NCI-H2107 (cell line): ENCODE measurements at regions not wholly inside any gene's neighbourhood (a gene's known extent, or its start where the extent isn't known, plus 50 kb on each side); places are given as distances from the start of the nearest gene placed in this dataset.
"Not testable (repeated sequence)": the region's sequence is repeated elsewhere in the genome, so short reads cannot be mapped to it uniquely, and the experiment has no call there.

Source experiments
- DNase-seq: peaks from one replicate; lab custom pipeline; 2025; lab: John Stamatoyannopoulos, UW

- no peak for DNase-seq
Measured at GRCh38 chr4:85165808-85166207, 199.3 kb upstream of the WDFY3 start.

GRCh38 chr4:85166318-85166717 lies 199.8 kb upstream of the WDFY3 start:
- no peak for DNase-seq

GRCh38 chr4:85168234-85168834 lies 201.8 kb upstream of the WDFY3 start:
- DNase-seq, result no peak

GRCh38 chr4:85170241-85170640 lies 203.8 kb upstream of the WDFY3 start:
- DNase-seq, result no peak

GRCh38 chr4:85175190-85175589 lies 208.7 kb upstream of the WDFY3 start:
- no peak for DNase-seq

- DNase-seq, result no peak
Measured at GRCh38 chr4:85177092-85177491, 210.6 kb upstream of the WDFY3 start.

- DNase-seq, result no peak
Measured at GRCh38 chr4:85177679-85178078, 211.2 kb upstream of the WDFY3 start.

GRCh38 chr4:85180533-85180932 lies 214.0 kb upstream of the WDFY3 start:
- no peak for DNase-seq

GRCh38 chr4:85187106-85187505 lies 220.6 kb upstream of the WDFY3 start:
- no peak for DNase-seq

- not testable (repeated sequence) for DNase-seq
Measured at GRCh38 chr4:85196015-85196414, 229.5 kb upstream of the WDFY3 start.

- no peak for DNase-seq
Measured at GRCh38 chr4:85200106-85200505, 233.6 kb upstream of the WDFY3 start.

- no peak for DNase-seq
Measured at GRCh38 chr4:85209161-85209560, 242.7 kb upstream of the WDFY3 start.

- no peak for DNase-seq
Measured at GRCh38 chr4:85210353-85210752, 243.9 kb upstream of the WDFY3 start.

- not testable (repeated sequence) for DNase-seq
Measured at GRCh38 chr4:85216571-85216970, 250.1 kb upstream of the WDFY3 start.

GRCh38 chr4:85218756-85219155 lies 252.3 kb upstream of the WDFY3 start:
- no peak for DNase-seq

- no peak for DNase-seq
Measured at GRCh38 chr4:85221606-85222005, 253.3 kb upstream of the ARHGAP24 start.

- no peak for DNase-seq
Measured at GRCh38 chr4:85222561-85222960, 252.4 kb upstream of the ARHGAP24 start.

- no peak for DNase-seq
Measured at GRCh38 chr4:85228264-85228663, 246.7 kb upstream of the ARHGAP24 start.

GRCh38 chr4:85233516-85233915 lies 241.4 kb upstream of the ARHGAP24 start:
- DNase-seq, result no peak

GRCh38 chr4:85243857-85244256 lies 231.1 kb upstream of the ARHGAP24 start:
- no peak for DNase-seq

- DNase-seq, result no peak
Measured at GRCh38 chr4:85244638-85245037, 230.3 kb upstream of the ARHGAP24 start.

- no peak for DNase-seq
Measured at GRCh38 chr4:85246055-85246454, 228.9 kb upstream of the ARHGAP24 start.

GRCh38 chr4:85250852-85251251 lies 224.1 kb upstream of the ARHGAP24 start:
- DNase-seq, result no peak

GRCh38 chr4:85257817-85258370 lies 217.1 kb upstream of the ARHGAP24 start:
- DNase-seq, result no peak
